Mesothelial cell of epicardium (in vitro differentiated cells): ENCODE measurements at regions not wholly inside any gene's neighbourhood (a gene's known extent, or its start where the extent isn't known, plus 50 kb on each side); places are given as distances from the start of the nearest gene placed in this dataset.

Source experiments
- DNase-seq, 2 experiments: peaks; one replicate each; pipeline ENCODE4 v3.0.0; 2021; ENCODE audit warnings: low spot score in 2 of 2; ENCODE audit not compliant: unreplicated experiment in 2 of 2
- H3K27ac Mint-ChIP-seq: 2 replicates; pipeline ENCODE4 v1.8.0; 2021; ENCODE audit warnings: mixed read lengths
- H3K27me3 Mint-ChIP-seq: 2 replicates; pipeline ENCODE4 v1.8.0; 2021; ENCODE audit warnings: low read depth, mixed read lengths
- H3K36me3 Mint-ChIP-seq: 2 replicates; pipeline ENCODE4 v1.8.0; 2021; ENCODE audit warnings: mixed read lengths
- H3K4me1 Mint-ChIP-seq: 2 replicates; pipeline ENCODE4 v1.8.0; 2021; ENCODE audit warnings: mixed read lengths
- H3K4me3 Mint-ChIP-seq: 2 replicates; pipeline ENCODE4 v1.8.0; 2021; ENCODE audit warnings: mild to moderate bottlenecking, moderate library complexity, mixed read lengths
- H3K9me3 Mint-ChIP-seq: 2 replicates; pipeline ENCODE4 v1.8.0; 2021; ENCODE audit warnings: mixed read lengths
- TF ChIP-seq, protein P1 (sequence below): fragments of 200-600 bp; sonication (generic); IDR thresholded peaks from one replicate; pipeline ENCODE4 v1.5.0; 2021; ENCODE audit warnings: antibody characterized with exemption; ENCODE audit not compliant: unreplicated experiment

- Mint-ChIP-seq H3K36me3 (no peaks in the 10 kb centered on the region), H3K9me3 (no peaks in the 10 kb centered on the region), H3K4me3 (no peak overlapping the region), H3K27ac (no peak overlapping the region), H3K27me3 (peaks cover 25% of the 10 kb centered on the region), H3K4me1 (peaks cover 8% of the 10 kb centered on the region)
- DNase-seq: no peak
- TF ChIP-seq, protein P1, sequence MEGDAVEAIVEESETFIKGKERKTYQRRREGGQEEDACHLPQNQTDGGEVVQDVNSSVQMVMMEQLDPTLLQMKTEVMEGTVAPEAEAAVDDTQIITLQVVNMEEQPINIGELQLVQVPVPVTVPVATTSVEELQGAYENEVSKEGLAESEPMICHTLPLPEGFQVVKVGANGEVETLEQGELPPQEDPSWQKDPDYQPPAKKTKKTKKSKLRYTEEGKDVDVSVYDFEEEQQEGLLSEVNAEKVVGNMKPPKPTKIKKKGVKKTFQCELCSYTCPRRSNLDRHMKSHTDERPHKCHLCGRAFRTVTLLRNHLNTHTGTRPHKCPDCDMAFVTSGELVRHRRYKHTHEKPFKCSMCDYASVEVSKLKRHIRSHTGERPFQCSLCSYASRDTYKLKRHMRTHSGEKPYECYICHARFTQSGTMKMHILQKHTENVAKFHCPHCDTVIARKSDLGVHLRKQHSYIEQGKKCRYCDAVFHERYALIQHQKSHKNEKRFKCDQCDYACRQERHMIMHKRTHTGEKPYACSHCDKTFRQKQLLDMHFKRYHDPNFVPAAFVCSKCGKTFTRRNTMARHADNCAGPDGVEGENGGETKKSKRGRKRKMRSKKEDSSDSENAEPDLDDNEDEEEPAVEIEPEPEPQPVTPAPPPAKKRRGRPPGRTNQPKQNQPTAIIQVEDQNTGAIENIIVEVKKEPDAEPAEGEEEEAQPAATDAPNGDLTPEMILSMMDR: no peak
Measured at GRCh38 chr7:3165681-3166580, 122.3 kb upstream of the CARD11 start.

GRCh38 chr7:3167551-3167950 lies 123.9 kb upstream of the CARD11 start:
- H3K36me3 Mint-ChIP-seq: no peaks in the 10 kb centered on the region
- no peak overlapping the region for H3K4me3 Mint-ChIP-seq
- peaks cover 8% of the 10 kb centered on the region for H3K4me1 Mint-ChIP-seq
- TF ChIP-seq, protein P1: no peak
- no peak for DNase-seq
- H3K9me3 Mint-ChIP-seq: peaks cover 6% of the 10 kb centered on the region
- no peak overlapping the region for H3K27ac Mint-ChIP-seq
- H3K27me3 Mint-ChIP-seq: peaks cover 25% of the 10 kb centered on the region

GRCh38 chr7:3168370-3168769 lies 124.7 kb upstream of the CARD11 start:
- no peak for DNase-seq
- Mint-ChIP-seq H3K4me1 (peaks cover 8% of the 10 kb centered on the region), H3K27me3 (peaks cover 30% of the 10 kb centered on the region), H3K4me3 (no peak overlapping the region), H3K27ac (no peak overlapping the region), H3K9me3 (peaks cover 6% of the 10 kb centered on the region), H3K36me3 (no peaks in the 10 kb centered on the region)
- TF ChIP-seq, protein P1: no peak

DNA sequence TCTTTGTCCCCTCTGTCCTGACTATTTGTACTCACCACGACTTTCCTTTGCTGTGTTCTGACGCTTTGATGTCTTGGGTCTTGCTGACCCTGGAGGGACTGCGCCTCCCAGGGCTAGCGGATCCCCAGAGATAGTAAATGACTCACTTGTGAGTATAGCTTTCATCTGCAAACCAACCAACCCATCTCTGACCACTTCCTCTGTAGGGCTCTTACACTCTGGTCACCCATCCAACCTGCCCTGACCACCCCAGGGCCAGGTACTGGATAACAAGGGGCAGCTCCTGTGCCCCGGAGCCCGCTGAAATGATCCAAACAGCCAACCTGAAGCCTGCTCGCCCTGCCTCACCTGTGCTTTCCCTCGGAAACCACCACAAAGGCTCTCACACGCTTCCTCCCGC lies 125.2 kb upstream of the CARD11 start:
- peaks cover 8% of the 10 kb centered on the region for H3K4me1 Mint-ChIP-seq

DNA sequence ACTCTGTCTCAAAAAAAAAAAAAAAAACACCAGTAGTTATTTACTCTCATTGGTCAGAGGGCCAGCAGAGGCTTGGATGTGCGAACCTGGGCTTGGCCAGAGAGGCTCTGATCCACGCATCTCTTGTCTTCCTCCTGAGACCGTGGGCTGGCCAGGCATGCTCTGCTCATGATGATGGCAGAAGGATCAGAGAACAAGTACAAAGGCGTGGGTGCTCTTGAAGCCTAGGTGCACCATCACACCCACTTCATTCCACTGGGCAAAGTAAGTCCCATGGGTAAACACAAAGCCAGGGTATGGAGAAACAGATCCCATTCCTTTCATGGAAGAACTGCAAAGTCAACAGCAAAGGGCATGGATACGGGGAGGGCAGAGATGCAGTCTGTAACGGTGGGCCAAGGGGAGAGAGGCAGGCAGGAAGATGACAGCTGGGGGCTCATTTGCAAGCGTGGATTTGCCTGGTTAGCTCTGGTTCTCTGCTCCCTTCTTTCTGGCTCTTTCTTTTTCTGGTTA lies 128.2 kb upstream of the SDK1 start:
- H3K4me3 Mint-ChIP-seq: no peak overlapping the region
- DNase-seq: no peak
- no peaks in the 10 kb centered on the region for H3K36me3 Mint-ChIP-seq
- peaks cover 6% of the 10 kb centered on the region for H3K9me3 Mint-ChIP-seq
- TF ChIP-seq, protein P1: no peak
- H3K27ac Mint-ChIP-seq: no peak overlapping the region
- peaks cover 4% of the 10 kb centered on the region for H3K4me1 Mint-ChIP-seq
- peaks cover 28% of the 10 kb centered on the region for H3K27me3 Mint-ChIP-seq

More for the DNA sequence above, 125.2 kb upstream of the CARD11 start:
- DNase-seq: no peak
- TF ChIP-seq, protein P1: no peak
- Mint-ChIP-seq H3K27ac (no peak overlapping the region), H3K36me3 (no peaks in the 10 kb centered on the region), H3K9me3 (peaks cover 6% of the 10 kb centered on the region), H3K4me3 (no peak overlapping the region), H3K27me3 (peaks cover 30% of the 10 kb centered on the region)
